GM12864 (cell line): ENCODE measurements at regions not wholly inside any gene's neighbourhood (a gene's known extent, or its start where the extent isn't known, plus 50 kb on each side); places are given as distances from the start of the nearest gene placed in this dataset.

Experiments used
- DNase-seq: peaks from one replicate; pipeline ENCODE4 v3.0.0-alpha.2; 2011; ENCODE audit warnings: low read depth
- H3K4me3 ChIP-seq: 2 replicates; pipeline ENCODE4 v1.5.1; 2011; ENCODE audit warnings: mild to moderate bottlenecking, low read depth, low read length, control low read depth
- CTCF ChIP-seq: IDR thresholded peaks from 2 replicates; pipeline ENCODE4 v1.5.1; 2011; ENCODE audit warnings: low read depth, mild to moderate bottlenecking, moderate library complexity, low read length, control low read depth, inconsistent platforms; ENCODE audit errors: missing control alignments

- TF ChIP-seq CTCF = no peak
- DNase-seq = no peak
- no peak overlapping the region for H3K4me3 ChIP-seq
Measured at GRCh38 chr6:82607998-82608725, 244.5 kb downstream of the TPBG start.

GRCh38 chr6:82608781-82609180 lies 245.2 kb downstream of the TPBG start:
- TF ChIP-seq CTCF = no peak
- DNase-seq = no peak

GRCh38 chr6:82611751-82612150 lies 248.1 kb downstream of the TPBG start:
- no peak for DNase-seq
- H3K4me3 ChIP-seq = no peak overlapping the region
- TF ChIP-seq CTCF = no peak

More at GRCh38 chr6:82608781-82609180, 245.2 kb downstream of the TPBG start:
- no peak overlapping the region for H3K4me3 ChIP-seq

- no peak overlapping the region for H3K4me3 ChIP-seq
- DNase-seq = no peak
- TF ChIP-seq CTCF = no peak
Measured at GRCh38 chr6:82612475-82613039, 248.9 kb downstream of the TPBG start.

- no peak for TF ChIP-seq CTCF
- H3K4me3 ChIP-seq = no peak overlapping the region
- DNase-seq = no peak
Measured at GRCh38 chr6:82614518-82614917, 250.9 kb downstream of the TPBG start.

GRCh38 chr6:82616386-82617028 lies 252.9 kb downstream of the TPBG start:
- H3K4me3 ChIP-seq = no peak overlapping the region
- no peak for TF ChIP-seq CTCF
- no peak for DNase-seq
